ENCODE measurements at regions not wholly inside any gene's neighbourhood (a gene's known extent, or its start where the extent isn't known, plus 50 kb on each side); places are given as distances from the start of the nearest gene placed in this dataset.

- no peak for DNase-seq
Measured at GRCh38 chr3:194805546-194805945, 119.9 kb downstream of the FAM43A start.

GRCh38 chr3:194806991-194807630 lies 121.4 kb downstream of the FAM43A start:
- no peak for DNase-seq

DNA sequence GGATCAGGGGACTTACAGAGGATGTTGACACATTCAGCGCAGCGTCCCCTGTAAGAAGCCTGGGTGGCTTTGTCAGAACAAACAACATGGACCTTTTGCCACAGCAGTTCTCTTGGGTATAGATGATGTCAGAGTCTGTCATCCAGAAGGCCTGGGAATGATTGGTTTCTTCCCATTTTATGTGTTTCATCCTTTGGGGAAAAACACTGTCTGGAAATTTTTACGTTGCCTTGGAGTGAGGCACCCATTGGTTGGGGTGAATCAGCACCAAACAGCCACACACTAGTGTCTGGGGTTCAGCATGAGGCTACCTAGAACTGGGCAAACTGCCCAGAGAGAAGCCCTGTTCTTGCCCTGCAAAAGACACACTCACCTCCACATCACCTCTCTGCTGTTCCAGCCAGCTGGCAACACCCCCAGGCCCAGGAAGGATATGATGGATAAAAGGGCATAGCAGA lies 123.0 kb downstream of the FAM43A start:
- no peak for DNase-seq

- DNase-seq = no peak
Measured at GRCh38 chr3:194809382-194809781, 123.7 kb downstream of the FAM43A start.

DNA sequence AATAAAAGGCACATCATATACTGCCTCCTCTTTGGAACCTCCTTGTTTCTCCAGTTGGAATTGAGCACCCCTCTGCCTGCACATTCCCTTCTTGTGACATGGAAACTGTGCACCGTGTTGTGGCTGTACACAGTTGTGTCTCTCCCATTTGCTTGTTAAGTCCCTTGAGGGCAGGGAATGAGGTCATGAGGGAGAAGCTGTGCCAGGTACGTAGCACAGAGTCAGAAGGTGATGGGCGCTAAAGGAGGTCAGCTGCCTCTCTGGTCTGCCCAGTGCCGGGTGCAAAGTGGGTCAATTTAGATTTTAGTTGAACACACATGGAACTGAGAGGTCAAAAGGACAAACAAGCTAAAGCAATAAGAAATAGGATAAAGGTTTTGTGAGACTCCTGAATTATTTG lies 124.4 kb downstream of the FAM43A start:
- DNase-seq = no peak

GRCh38 chr3:194811118-194811517 lies 125.4 kb downstream of the FAM43A start:
- no peak for DNase-seq

- DNase-seq = no peak
Measured at GRCh38 chr3:194812176-194812575, 126.5 kb downstream of the FAM43A start.

DNA sequence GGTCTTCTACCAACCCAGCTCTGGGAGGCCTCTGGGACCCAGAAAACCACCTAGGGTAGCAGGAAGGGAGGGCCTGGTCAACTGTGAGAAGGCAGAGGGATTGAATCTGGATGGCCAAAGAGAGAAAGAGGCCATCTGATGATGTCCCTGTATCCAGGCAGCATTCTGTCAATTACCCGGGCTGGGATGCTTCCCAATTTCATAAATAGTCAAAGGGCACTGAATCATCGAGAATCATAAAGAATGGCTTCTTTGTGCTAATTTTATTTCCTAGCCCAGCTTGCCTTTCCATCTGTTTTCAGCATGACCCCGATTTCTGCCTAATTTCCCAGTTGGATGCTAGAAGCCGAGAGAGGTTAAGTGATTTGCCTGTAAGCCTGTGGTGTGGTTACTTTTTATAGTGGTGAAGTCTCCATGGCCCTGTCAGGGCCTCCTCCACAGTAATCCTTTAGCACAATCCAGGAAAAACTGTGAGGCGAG lies 129.2 kb downstream of the FAM43A start:
- DNase-seq = no peak

GRCh38 chr3:194816748-194817591 lies 131.3 kb downstream of the FAM43A start:
- no peak for DNase-seq

DNA sequence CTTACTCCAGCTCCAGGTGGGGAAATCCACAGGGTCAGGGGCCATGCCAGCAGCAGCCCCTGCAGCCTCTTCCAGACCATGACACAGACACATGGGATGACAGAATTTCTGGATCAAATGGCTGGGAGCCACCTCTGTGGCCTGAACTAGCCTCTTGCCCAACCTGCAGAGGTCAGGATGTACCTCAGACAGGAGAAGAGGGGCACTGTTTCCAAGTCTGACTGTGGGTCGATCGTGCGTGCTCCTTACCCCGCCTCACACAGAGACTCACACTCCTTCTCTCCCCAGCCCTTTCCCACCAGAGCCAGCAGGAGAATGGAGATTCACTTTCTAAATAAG lies 131.9 kb downstream of the FAM43A start:
- no peak for DNase-seq

DNA sequence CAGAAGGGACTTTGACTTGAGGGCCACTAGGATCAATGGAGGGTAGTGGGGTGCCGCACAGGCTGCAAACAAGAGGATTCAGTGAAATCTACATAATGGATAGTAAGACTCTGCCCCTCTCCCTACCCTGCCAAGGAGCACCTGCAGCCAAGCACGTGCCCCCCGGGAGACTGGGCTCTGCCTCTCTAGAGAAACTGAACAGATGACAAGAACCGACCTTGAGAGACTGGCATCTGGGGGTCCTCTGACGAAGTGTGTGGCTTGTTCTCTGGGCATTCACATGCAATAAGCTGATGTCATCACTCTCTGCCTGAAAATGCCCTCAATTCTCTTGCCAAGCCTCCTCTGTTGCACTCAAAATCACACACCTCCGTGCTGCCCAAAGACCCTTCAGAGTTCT lies 132.3 kb downstream of the FAM43A start:
- DNase-seq = no peak

GRCh38 chr3:194824100-194824499 lies 138.4 kb downstream of the FAM43A start:
- DNase-seq = no peak

- DNase-seq = no peak
Measured at GRCh38 chr3:194824701-194825111, 139.0 kb downstream of the FAM43A start.

DNA sequence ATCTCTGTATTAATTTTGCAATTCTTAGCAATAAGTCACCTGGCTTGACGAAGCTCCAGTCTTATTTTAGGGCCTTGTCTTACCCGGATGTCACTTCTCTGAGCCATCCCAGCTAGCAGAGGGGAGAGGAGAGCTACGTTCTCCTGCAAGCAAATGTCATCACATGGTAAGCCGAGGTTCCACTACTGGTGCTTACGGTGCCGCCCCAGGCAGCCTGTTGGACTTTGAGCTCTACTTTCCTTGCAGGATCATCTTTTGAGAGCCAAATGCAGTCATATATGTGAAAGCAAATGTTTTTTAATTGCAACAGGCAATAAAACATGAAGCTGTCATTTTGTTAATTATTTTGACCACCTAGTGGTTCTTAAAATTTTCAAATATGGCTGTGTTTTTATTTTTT lies 140.9 kb downstream of the FAM43A start:
- no peak for DNase-seq

DNA sequence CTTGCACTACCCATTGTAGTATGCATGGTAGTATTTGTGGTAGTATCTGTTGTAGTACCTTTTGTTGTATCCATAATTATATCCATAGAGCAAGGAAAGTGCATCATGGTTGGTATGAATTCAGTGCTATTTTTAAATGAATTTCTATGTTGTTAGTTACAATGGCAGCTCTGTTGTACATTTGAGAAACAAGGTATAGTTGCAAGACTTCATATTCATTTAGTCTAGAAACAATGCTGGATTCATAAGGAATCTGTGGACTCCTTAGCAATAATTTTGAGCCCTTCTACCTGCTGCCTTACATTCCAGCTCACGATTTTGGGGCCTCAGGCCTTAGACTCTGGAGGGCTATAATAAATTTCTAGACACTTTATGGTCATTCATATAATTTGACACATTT lies 141.8 kb downstream of the FAM43A start:
- DNase-seq = no peak

DNA sequence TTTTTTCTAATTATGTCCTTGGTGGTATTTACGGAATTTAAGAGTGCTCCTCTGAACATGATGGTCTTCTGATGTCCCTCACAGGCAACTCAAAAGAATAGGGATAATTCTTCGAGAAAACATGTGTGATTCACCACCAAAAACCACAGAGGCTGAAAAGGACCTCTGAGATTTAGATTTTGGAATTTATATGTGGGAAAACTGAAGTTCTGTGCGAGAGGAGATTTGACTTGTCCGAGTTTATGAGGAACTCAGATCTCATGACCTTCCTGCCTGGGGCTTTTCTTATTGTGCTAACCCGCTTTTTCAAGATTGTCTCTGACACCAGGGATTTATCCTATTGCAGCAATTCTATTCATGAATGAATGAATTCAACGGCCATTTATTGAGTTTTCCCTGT lies 142.4 kb downstream of the FAM43A start:
- no peak for DNase-seq

GRCh38 chr3:194828926-194829325 lies 143.2 kb downstream of the FAM43A start:
- DNase-seq = no peak

DNA sequence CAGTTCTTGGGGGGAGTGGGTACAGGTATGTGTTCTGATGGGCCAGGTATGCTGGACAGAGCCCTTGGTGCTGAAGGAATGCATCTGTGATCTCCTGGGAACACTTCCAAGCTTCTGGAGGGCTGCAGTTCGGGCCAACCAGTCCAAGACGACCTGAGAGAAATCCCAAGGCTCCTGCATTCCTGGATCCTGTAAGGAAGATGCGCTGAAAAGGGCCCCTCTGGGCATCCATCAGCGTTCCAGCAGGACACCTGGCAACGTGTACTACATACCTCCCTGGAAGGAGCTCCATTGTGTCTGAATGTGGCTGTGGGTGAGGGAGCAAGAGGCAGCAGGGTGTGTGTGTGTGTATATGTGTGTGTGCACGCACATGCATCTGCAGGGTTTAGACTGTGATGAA lies 144.7 kb downstream of the FAM43A start:
- no peak for DNase-seq

- DNase-seq = no peak
Measured at GRCh38 chr3:194830978-194831377, 145.3 kb downstream of the FAM43A start.

DNA sequence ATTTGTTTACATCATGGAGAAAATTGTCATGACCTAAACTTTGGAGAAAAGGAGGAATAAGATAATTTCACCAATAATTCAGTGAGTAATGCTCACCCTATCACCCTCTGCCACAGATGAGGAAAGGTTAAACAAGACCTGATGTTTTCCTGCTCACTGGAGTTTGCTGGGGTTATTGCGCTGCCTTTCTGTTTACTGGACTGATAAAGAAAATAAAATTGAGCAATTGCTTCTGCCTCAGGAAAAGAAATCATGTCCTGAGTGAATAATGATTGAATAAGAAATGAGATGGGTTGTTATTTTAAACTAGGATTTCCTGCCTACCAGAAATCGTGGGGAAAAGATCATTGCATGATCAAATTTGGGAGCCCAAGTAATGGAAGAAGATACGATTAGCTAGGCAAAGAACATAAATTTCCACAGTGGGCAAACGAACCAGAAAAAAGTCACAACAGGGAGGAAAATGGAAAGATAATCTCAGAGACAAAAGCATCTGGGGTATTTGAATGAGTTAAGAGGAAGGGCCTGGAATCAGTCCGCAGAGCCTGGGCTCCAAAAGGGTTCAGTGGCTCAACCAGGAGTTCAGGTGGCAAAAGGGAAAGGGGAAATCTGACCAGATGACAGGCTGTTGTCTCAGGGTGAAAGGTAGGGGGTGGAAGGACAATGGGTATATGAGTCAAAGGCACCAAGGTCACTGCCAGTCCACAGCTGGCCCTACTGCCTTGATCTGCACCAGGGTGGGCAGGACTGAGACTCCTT lies 146.8 kb downstream of the FAM43A start:
- DNase-seq = no peak

- no peak for DNase-seq
Measured at GRCh38 chr3:194833114-194833910, 147.6 kb downstream of the FAM43A start.

GRCh38 chr3:194836661-194837060 lies 151.0 kb downstream of the FAM43A start:
- DNase-seq = no peak

Data from hindlimb muscle (tissue), 1 donor.